Lung microvascular endothelial cell (primary cell): ENCODE measurements at regions not wholly inside any gene's neighbourhood (a gene's known extent, or its start where the extent isn't known, plus 50 kb on each side); places are given as distances from the start of the nearest gene placed in this dataset.
"Not testable (repeated sequence)": the region's sequence is repeated elsewhere in the genome, so short reads cannot be mapped to it uniquely, and the experiment has no call there.

ENCODE experiments used
- DNase-seq, 2 donors: peaks; one replicate each; pipeline versions ENCODE4 v3.0.0 to v3.0.0-alpha.2; 2010; ENCODE audit warnings: low read depth in 2 of 2

DNA sequence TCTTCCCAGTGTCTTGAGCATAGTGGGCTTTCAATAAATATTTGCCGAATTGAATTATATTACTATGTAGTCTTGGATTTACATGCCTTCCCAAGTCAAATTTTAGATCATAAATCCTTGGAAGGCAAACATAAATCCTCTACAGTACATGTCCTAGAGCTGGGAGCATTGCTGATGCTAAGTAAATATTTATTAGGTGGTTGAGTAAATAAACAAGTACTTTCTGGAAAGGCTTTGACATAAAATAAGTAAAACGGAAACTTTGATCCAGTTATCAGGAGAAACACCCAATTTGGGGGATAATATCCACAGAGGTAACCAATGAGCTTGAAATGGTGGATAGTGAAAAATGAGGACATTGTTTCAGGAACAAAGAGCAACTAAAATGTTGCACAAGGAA, 162.8 kb upstream of the SVIL start:
- DNase-seq, result no peak

DNA sequence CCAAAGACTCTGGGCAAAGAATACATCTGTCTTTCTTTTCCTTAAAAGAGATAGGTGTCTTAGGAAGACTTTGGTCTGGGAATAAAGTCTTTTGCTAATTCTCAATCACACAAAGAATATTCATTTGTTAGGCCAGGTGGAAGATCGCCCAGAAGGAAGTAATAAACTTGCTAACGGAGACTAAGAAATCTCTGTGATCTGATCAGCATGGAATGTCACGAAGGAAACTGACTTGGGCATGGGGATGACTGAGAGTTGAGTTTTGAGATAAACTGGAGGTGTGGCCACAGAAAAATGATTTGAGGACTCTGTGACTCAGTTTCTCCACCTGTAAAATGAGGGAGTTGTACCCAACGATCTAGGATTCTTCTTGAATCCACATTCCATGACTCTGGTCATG, 161.1 kb upstream of the SVIL start:
- peak in 1 of 2 donors; percentile 59 for DNase-seq

DNA sequence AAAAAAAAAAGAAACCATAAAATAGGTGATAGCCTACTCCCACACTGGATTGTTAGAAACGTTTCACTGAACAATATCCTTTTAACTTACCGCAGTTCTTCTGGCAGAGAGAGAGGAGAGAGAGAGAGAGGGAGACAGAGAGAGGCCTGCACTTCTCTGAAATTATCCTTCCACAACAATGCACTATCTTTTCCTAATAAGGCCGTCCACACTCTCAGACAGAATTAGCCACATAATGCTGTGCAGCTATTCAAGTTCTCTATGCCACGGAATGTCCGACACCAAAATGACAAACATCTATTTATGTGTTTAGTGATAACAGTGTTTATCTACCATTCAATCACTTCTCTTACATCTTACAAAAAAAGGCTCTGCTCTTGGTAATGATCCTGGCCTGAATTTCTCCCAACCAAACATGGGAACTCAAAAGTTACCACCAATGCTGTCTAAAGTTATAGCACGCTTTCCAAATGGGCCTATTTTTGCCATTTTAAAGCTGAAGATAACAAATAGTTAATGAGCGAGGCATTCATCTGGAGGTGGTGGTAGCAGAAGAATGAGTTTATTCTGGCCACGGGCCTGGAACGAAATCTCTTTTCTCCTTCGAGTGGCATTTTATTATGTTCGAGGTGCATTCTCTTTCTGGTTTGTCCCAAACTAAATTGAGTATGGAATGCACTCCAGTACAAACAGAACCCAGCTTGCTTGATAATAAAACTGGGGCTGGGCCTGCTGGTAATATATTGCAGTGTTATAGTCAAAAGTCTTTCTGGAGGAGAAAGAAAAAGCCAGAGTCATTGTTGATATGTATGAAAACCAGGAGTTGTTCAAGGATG, 160.2 kb upstream of the SVIL start:
- no peak for DNase-seq

DNA sequence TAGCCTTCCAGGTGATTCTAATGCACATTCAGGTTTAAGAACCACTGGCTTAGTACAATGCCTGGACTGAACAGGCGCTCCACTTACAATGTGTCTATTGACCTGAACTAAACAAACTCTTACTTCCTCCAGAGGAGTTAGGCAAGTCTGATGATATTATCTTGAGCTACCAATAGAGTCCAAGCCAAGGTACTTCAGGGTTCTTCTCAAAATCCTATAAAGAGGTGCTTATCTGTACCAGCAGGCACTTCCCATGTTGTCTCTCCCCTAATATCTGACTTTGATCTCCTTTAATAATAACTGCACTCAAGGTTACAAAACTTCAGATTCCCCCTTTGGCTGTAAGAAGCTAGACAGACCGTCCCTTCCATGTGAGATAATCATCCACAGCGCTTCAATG, 157.0 kb upstream of the SVIL start:
- DNase-seq, result no peak

GRCh38 chr10:29790207-29790606, 155.4 kb upstream of the SVIL start:
- DNase-seq, result no peak

GRCh38 chr10:29788113-29788512, 153.3 kb upstream of the SVIL start:
- no peak for DNase-seq

GRCh38 chr10:29785701-29786100, 150.9 kb upstream of the SVIL start:
- DNase-seq, result no peak

DNA sequence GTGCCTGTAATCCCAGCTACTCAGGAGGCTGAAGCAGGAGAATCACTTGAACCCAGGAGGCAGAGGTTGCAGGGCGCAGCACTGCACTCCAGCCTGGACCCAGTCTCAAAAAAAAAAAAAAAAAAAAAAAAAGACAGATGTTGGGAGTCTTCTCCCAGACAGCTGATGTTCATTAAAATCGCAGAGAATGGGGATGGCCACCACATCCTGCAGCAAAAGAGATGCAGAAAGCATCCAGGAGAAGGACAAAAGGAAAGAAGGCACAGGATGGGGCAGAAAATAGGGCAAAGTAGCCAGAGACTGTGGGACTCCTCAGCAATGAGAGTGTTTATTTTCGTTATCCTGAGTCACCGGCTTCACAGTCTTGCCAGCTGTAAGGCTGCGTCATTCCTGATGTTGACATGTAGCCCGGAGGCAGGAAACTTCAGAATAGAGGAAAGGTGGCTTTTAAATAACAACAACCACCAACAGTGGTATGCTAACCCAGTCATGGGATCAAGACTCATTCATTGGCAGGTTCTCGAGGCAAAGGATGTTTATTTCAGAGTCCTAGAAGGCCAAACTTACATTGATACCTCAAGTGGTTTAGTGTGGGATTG, 149.5 kb upstream of the SVIL start:
- peak; percentile 90 to 99 for DNase-seq

DNA sequence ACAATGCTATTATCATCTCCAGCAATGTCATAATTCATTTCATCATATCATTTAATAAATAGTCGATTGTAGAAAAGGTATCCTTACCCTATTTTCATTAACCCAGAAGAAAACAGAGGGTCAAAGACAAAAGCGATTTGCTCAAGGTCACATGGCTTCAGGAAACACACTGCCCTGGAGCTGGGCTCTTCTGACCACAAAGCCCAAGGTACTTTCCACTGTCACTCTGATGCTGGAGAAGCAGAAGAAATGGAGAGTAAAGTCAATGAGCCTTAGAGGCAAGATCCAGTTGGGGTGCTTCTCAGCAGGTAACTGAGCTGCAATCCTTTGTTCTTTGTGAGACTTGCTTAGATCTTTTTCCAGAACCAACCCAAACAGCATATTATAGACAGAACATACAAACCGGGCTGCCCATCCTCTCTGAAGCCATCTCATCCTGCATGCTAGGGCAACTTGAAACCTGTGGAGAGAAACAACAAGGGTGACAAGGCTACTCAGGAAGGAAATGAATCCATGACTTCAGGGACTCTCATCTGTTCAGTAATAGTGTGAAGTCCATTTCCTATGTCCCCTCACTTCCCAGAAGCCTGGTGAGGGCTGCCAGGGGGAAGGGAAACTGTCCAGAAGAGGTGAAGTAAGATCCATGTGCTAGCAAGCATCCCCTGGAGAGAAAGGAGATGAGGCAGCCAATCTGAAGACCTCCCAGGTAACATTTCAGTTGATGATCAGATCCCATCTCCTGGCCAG, 148.6 kb upstream of the SVIL start:
- DNase-seq, result peak; percentile 31 to 71

- DNase-seq, result no peak
Measured at GRCh38 chr10:29780639-29781038, 145.9 kb upstream of the SVIL start.

DNA sequence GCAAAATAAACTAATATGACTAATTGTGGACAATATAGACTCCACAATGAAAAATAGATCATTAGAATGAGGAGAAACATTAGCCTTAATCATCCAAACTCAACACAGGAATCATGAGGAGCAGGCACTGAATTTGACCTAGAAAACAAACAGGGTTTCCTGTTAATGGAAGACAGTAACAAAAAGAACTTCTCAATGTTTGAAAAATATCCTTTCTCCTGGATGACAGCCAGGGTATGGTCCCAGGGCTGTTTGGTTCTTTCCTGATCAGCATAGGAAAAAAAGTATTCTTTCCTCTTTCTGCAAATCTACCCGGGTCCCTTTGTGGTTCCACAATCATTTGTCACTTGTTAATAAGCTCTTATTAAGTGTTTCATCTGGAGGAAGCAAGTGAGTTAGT, 145.3 kb upstream of the SVIL start:
- peak in 1 of 2 donors; percentile 66 for DNase-seq

- no peak for DNase-seq
Measured at GRCh38 chr10:29776246-29776645, 141.5 kb upstream of the SVIL start.

- DNase-seq, result no peak
Measured at GRCh38 chr10:29774475-29774874, 139.7 kb upstream of the SVIL start.

GRCh38 chr10:29773675-29774091, 138.9 kb upstream of the SVIL start:
- no peak for DNase-seq

DNA sequence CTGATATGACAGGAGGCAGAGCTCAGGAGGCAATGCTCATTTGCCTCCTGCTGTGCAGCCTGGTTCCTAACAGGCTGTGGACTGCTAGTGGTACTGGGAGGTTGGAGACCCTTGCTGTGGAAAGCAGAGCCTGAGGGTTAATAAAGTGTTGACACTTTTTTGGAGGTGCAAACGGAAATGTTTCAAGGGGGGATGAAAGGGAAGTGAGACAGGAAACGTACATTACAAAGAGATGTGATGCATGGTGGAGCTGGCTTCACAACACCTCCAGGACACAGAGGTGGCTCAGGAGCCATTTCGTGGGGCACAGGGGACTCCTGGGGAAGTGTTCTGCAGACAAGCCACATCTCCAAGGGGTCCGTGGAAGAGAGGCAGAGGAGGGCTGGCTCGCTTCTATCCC, 137.6 kb upstream of the SVIL start:
- DNase-seq, result peak in 1 of 2 donors; percentile 28

DNA sequence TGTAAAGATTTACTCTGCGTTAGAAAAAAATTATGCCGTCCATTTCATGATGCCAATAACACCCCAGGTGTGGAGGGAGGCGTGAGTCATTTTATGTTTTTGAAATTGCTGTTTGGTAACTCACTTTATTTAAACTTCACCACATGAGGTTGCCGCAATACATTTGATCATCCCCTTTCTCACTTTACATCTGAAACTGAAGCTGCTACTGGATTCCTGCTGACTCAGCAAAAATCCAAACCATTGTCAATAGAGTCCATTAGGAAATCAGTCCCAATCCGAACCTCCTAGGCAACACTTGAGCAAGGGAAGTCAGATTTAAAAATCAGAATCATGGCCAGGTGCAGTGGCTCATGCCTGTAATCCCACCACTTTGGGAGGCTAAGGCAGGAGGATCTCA, 136.6 kb upstream of the SVIL start:
- no peak for DNase-seq

DNA sequence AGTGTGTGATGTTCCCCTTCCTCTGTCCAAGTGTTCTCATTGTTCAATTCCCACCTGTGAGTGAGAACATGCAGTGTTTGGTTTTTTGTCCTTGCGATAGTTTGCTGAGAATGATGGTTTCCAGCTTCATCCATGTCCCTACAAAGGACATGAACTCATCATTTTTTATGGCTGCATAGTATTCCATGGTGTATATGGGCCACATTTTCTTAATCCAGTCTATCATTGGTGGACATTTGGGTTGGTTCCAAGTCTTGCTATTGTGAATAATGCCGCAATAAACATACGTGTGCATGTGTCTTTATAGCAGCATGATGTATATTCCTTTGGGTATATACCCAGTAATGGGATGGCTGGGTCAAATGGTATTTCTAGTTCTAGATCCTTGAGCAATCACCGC, 134.5 kb upstream of the SVIL start:
- not testable (repeated sequence) for DNase-seq

GRCh38 chr10:29767968-29768367, 133.2 kb upstream of the SVIL start:
- DNase-seq, result no peak

DNA sequence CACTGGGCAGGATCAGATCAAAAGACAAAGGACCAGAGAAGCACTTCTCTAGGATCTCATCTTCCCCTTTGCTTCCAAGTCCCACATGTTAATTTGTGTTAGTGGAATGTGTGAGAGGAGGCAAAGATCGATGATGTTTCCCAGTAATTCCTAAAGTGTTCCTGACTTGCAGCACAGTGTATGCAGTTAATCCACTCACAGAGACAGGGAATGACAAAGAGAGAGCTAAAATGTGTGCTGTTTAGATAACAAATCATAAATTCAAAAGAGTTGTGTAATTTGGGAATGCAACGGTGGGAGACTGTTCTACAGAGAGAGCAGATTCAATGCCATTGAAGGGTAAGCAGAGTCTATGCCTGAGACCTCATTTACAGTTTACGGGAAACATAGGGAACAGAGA, 132.0 kb upstream of the SVIL start:
- no peak for DNase-seq

GRCh38 chr10:29765330-29765729, 130.6 kb upstream of the SVIL start:
- no peak for DNase-seq

GRCh38 chr10:29763396-29763795, 128.6 kb upstream of the SVIL start:
- no peak for DNase-seq

GRCh38 chr10:29761916-29762315, 127.1 kb upstream of the SVIL start:
- DNase-seq, result no peak
